Activated T-helper 17 cell treated with anti-CD3 and anti-CD28 coated beads, Interleukin-2, amount 50 U/mL, for 72 hours (primary cell): ENCODE measurements at regions not wholly inside any gene's neighbourhood (a gene's known extent, or its start where the extent isn't known, plus 50 kb on each side); places are given as distances from the start of the nearest gene placed in this dataset.

Source experiments
- ATAC-seq: fragments of 150-1000 bp; cut with Tn5 transposase; replicated peaks from 2 replicates; pipeline ENCODE4 v1.10.0; 2021; ENCODE audit warnings: mild to moderate bottlenecking, moderate library complexity
- H3K27ac Mint-ChIP-seq: one replicate; pipeline ENCODE4 v1.8.0; 2022; ENCODE audit warnings: mixed read lengths
- H3K27me3 Mint-ChIP-seq: one replicate; pipeline ENCODE4 v1.8.0; 2022; ENCODE audit warnings: mixed read lengths
- H3K36me3 Mint-ChIP-seq: one replicate; pipeline ENCODE4 v1.8.0; 2022; ENCODE audit warnings: low read depth, mild to moderate bottlenecking, mixed read lengths
- H3K4me1 Mint-ChIP-seq: one replicate; pipeline ENCODE4 v1.8.0; 2022; ENCODE audit warnings: mixed read lengths
- H3K4me3 Mint-ChIP-seq: one replicate; pipeline ENCODE4 v1.8.0; 2022; ENCODE audit warnings: mild to moderate bottlenecking, mixed read lengths
- H3K9me3 Mint-ChIP-seq: one replicate; pipeline ENCODE4 v1.8.0; 2022; ENCODE audit warnings: mixed read lengths

DNA sequence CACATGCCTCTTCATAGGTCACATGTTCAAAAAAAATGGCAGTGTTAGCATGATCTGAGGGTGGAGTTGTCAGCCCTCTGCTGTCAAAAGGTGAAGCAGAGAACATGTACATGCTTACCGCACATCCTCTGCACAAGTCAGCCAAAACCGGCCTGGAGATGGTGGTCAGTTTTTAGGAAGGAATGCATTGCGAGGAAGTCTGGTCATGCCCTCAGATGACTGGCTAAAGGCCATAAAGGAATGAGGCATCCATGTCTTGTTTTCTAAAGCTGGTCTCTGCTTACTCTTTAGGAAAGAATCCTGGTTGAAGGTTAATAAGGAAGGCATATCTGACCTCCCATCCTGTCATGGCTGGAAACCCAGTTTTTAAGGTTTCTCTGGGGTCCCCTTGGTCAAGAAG is 292.0 kb upstream of the CCDC54 start:
- H3K27me3 Mint-ChIP-seq: no peaks in the 10 kb centered on the region
- no peaks in the 10 kb centered on the region for H3K9me3 Mint-ChIP-seq
- no peak overlapping the region for H3K27ac Mint-ChIP-seq
- no peak overlapping the region for H3K4me3 Mint-ChIP-seq
- ATAC-seq: no peak
- H3K4me1 Mint-ChIP-seq: no peaks in the 10 kb centered on the region
- no peaks in the 10 kb centered on the region for H3K36me3 Mint-ChIP-seq

DNA sequence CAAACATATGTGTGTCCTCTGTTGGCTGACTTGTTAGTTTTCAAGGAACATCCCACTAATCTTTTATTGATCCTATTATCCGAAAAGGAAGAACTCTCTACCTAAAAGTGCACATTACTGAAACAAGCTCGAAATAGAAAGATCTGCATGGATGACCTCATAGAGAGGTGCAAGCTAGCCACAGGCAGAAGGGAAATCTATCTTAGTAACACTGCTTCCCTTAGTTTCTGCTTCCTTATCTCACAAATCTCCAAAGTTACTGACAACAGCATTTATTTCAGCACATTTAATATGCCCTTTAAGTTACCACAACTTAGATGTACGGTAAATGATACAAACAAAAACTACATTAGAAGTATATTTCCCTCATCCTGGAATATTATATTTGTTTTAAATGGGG is 285.1 kb upstream of the CCDC54 start:
- no peak overlapping the region for H3K4me3 Mint-ChIP-seq
- peaks cover 21% of the 10 kb centered on the region for H3K27me3 Mint-ChIP-seq
- no peak for ATAC-seq
- no peaks in the 10 kb centered on the region for H3K9me3 Mint-ChIP-seq
- no peak overlapping the region for H3K27ac Mint-ChIP-seq
- no peaks in the 10 kb centered on the region for H3K4me1 Mint-ChIP-seq
- H3K36me3 Mint-ChIP-seq: no peaks in the 10 kb centered on the region

GRCh38 chr3:107098864-107099263 is 278.4 kb upstream of the CCDC54 start:
- no peaks in the 10 kb centered on the region for H3K36me3 Mint-ChIP-seq
- no peaks in the 10 kb centered on the region for H3K9me3 Mint-ChIP-seq
- no peaks in the 10 kb centered on the region for H3K4me1 Mint-ChIP-seq
- no peak overlapping the region for H3K4me3 Mint-ChIP-seq
- peaks cover 8% of the 10 kb centered on the region for H3K27me3 Mint-ChIP-seq
- H3K27ac Mint-ChIP-seq: no peak overlapping the region
- ATAC-seq: no peak

DNA sequence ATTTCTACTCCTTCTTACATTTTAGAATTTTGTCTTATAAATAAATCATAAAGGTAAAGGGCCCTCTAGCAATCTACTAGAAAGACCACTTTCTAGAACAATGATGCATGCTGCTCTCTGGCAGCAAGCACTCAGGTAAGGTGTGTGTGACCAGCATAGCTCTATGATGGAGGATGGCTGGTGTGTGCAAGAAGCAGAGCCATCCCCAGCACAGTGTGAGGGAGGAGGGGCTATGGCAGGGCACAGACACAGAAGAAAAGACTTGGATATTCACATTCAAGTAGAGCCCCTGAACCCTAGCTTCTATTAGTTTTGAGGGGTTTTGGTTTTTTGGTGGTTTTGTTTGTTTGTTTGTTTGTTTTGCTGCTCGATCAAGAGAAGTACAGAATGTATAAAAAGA is 277.1 kb upstream of the CCDC54 start:
- no peak for ATAC-seq
- Mint-ChIP-seq H3K36me3 (no peaks in the 10 kb centered on the region), H3K27ac (no peak overlapping the region), H3K27me3 (peaks cover 4% of the 10 kb centered on the region), H3K4me3 (no peak overlapping the region), H3K9me3 (no peaks in the 10 kb centered on the region), H3K4me1 (no peaks in the 10 kb centered on the region)

GRCh38 chr3:107100573-107100972 is 276.7 kb upstream of the CCDC54 start:
- H3K27me3 Mint-ChIP-seq: peaks cover 4% of the 10 kb centered on the region
- H3K4me1 Mint-ChIP-seq: no peaks in the 10 kb centered on the region

GRCh38 chr3:107103786-107104185 is 273.5 kb upstream of the CCDC54 start:
- Mint-ChIP-seq H3K9me3 (peaks cover 5% of the 10 kb centered on the region), H3K4me1 (no peaks in the 10 kb centered on the region), H3K27me3 (peaks cover 9% of the 10 kb centered on the region), H3K27ac (no peak overlapping the region), H3K4me3 (no peak overlapping the region), H3K36me3 (no peaks in the 10 kb centered on the region)
- no peak for ATAC-seq

More at GRCh38 chr3:107100573-107100972, 276.7 kb upstream of the CCDC54 start:
- H3K36me3 Mint-ChIP-seq: no peaks in the 10 kb centered on the region
- ATAC-seq: no peak
- H3K9me3 Mint-ChIP-seq: no peaks in the 10 kb centered on the region
- H3K4me3 Mint-ChIP-seq: no peak overlapping the region
- no peak overlapping the region for H3K27ac Mint-ChIP-seq

GRCh38 chr3:107106316-107106715 is 270.9 kb upstream of the CCDC54 start:
- Mint-ChIP-seq H3K36me3 (no peaks in the 10 kb centered on the region), H3K27ac (no peak overlapping the region), H3K4me3 (no peak overlapping the region), H3K4me1 (no peaks in the 10 kb centered on the region), H3K27me3 (peaks cover 9% of the 10 kb centered on the region), H3K9me3 (peaks cover 5% of the 10 kb centered on the region)
- no peak for ATAC-seq

DNA sequence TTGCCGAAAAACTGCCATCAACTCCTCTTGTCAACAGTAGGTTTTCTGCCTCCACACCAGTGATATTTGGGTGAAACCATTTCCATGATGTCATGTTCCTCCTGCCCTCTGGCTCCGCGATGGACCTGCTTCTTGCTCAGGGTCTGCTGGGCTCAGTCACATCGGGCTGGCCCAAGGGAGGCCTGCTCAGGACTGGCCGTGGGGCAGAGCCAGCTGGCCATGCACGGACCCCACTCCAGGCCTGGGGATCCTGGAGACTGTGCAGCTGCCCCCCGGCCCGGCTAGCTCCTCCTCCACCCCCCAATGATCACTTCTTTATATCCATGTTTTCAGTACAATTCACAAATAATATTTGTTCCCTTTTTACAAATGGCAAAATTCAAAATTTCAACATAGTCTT is 270.3 kb upstream of the CCDC54 start:
- no peak for ATAC-seq
- H3K27me3 Mint-ChIP-seq: peaks cover 9% of the 10 kb centered on the region

DNA sequence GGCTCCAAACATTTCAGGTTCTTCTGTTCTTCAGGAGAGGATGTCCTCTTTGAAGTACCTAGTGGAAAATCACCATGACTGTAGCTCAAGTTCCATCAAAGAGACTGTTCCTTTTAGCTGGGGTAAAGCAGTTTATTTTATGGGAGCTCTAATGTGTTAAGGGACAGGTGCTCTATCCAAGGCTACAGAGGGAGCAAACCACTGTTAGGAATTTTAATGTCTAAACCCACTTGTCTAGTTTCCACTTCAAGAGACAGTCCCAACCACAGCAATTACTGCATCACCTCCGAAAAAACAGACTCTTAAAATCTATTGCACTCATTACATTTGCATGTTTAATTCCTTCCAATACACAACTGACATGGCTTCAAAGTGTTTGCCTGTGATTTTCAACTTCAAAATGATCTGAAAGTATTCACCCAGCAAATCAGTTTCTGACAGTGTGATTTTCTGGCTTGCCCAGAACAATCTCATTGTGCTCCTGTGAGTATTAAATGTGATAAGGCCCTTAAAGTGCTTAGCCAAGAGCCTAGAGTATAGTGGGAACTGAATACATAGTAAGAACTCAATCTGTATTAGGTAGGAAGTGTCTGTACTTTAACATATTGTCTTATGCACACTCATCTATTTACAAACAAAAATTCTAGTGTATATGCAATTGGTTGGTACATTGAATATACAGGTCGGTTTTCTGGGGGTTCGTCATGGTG is 266.5 kb upstream of the CCDC54 start:
- H3K36me3 Mint-ChIP-seq: no peaks in the 10 kb centered on the region
- peaks cover 9% of the 10 kb centered on the region for H3K27me3 Mint-ChIP-seq
- H3K27ac Mint-ChIP-seq: no peak overlapping the region
- peaks cover 5% of the 10 kb centered on the region for H3K9me3 Mint-ChIP-seq
- H3K4me3 Mint-ChIP-seq: no peak overlapping the region
- H3K4me1 Mint-ChIP-seq: no peaks in the 10 kb centered on the region
- ATAC-seq: no peak

More for the DNA sequence above, 270.3 kb upstream of the CCDC54 start:
- Mint-ChIP-seq H3K36me3 (no peaks in the 10 kb centered on the region), H3K4me3 (no peak overlapping the region), H3K27ac (no peak overlapping the region), H3K9me3 (peaks cover 5% of the 10 kb centered on the region), H3K4me1 (no peaks in the 10 kb centered on the region)

DNA sequence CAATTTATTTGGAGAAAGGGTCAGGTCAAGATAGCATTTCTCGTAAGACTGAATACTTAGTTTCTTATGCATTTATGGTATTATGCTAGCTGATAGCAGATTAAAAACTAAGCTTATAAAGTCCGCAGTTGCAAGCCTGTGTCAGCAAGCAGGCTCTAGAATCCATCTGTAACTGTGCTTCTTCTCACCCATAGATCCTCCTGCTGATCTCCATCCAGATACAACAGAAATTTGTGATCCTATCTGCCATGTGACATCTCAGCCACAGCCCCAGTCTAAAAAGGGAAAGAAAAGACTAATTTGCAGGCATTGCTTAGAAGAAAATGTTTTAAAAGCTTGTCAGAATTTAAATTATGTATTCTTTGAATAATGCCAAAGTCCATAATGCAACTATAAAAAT is 265.4 kb upstream of the CCDC54 start:
- no peaks in the 10 kb centered on the region for H3K36me3 Mint-ChIP-seq
- no peak overlapping the region for H3K27ac Mint-ChIP-seq
- no peak overlapping the region for H3K4me3 Mint-ChIP-seq
- H3K9me3 Mint-ChIP-seq: no peaks in the 10 kb centered on the region
- H3K4me1 Mint-ChIP-seq: no peaks in the 10 kb centered on the region
- no peak for ATAC-seq
- peaks cover 3% of the 10 kb centered on the region for H3K27me3 Mint-ChIP-seq

- no peaks in the 10 kb centered on the region for H3K36me3 Mint-ChIP-seq
- H3K9me3 Mint-ChIP-seq: no peaks in the 10 kb centered on the region
- no peak overlapping the region for H3K4me3 Mint-ChIP-seq
Observed at GRCh38 chr3:107112356-107112755, 264.9 kb upstream of the CCDC54 start.

DNA sequence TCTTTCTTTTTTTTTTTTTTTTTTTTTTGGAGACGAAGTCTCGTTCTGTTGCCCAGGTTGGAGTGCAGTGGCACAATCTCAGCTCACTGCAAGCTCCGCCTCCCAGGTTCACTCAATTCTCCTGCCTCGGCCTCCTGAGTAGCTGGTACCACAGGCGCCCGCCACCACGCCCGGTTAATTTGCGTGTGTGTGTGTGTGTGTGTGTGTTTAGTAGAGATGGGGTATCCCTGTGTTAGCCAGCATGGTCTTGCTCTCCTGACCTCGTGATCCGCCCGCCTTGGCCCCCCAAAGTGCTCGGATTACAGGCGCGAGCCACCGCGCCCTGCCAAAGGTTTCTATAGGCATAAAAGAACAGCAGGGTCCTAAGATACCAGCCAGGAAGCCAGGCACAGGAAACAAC is 261.0 kb upstream of the CCDC54 start:
- ATAC-seq: no peak
- no peak overlapping the region for H3K27ac Mint-ChIP-seq
- peaks cover 5% of the 10 kb centered on the region for H3K27me3 Mint-ChIP-seq
- no peaks in the 10 kb centered on the region for H3K4me1 Mint-ChIP-seq
- H3K9me3 Mint-ChIP-seq: no peaks in the 10 kb centered on the region
- no peaks in the 10 kb centered on the region for H3K36me3 Mint-ChIP-seq
- H3K4me3 Mint-ChIP-seq: no peak overlapping the region

More at GRCh38 chr3:107112356-107112755, 264.9 kb upstream of the CCDC54 start:
- no peaks in the 10 kb centered on the region for H3K27me3 Mint-ChIP-seq
- H3K4me1 Mint-ChIP-seq: no peaks in the 10 kb centered on the region
- ATAC-seq: no peak
- H3K27ac Mint-ChIP-seq: no peak overlapping the region

- no peaks in the 10 kb centered on the region for H3K36me3 Mint-ChIP-seq
- no peak overlapping the region for H3K27ac Mint-ChIP-seq
- peaks cover 5% of the 10 kb centered on the region for H3K27me3 Mint-ChIP-seq
- no peaks in the 10 kb centered on the region for H3K9me3 Mint-ChIP-seq
- ATAC-seq: no peak
- no peak overlapping the region for H3K4me3 Mint-ChIP-seq
- H3K4me1 Mint-ChIP-seq: no peaks in the 10 kb centered on the region
Observed at GRCh38 chr3:107117156-107117555, 260.1 kb upstream of the CCDC54 start.

GRCh38 chr3:107117922-107118536 is 259.2 kb upstream of the CCDC54 start:
- no peaks in the 10 kb centered on the region for H3K36me3 Mint-ChIP-seq
- H3K9me3 Mint-ChIP-seq: no peaks in the 10 kb centered on the region
- no peak overlapping the region for H3K4me3 Mint-ChIP-seq
- ATAC-seq: no peak
- H3K27ac Mint-ChIP-seq: no peak overlapping the region
- no peaks in the 10 kb centered on the region for H3K4me1 Mint-ChIP-seq
- H3K27me3 Mint-ChIP-seq: peaks cover 5% of the 10 kb centered on the region

GRCh38 chr3:107124885-107125284 is 252.4 kb upstream of the CCDC54 start:
- no peaks in the 10 kb centered on the region for H3K36me3 Mint-ChIP-seq
- H3K27ac Mint-ChIP-seq: no peak overlapping the region
- no peaks in the 10 kb centered on the region for H3K9me3 Mint-ChIP-seq
- no peak overlapping the region for H3K4me3 Mint-ChIP-seq
- peaks cover 6% of the 10 kb centered on the region for H3K27me3 Mint-ChIP-seq
- no peak for ATAC-seq
- H3K4me1 Mint-ChIP-seq: no peaks in the 10 kb centered on the region
